ENCODE measurements at regions not wholly inside any gene's neighbourhood (a gene's known extent, or its start where the extent isn't known, plus 50 kb on each side); places are given as distances from the start of the nearest gene placed in this dataset.

DNA sequence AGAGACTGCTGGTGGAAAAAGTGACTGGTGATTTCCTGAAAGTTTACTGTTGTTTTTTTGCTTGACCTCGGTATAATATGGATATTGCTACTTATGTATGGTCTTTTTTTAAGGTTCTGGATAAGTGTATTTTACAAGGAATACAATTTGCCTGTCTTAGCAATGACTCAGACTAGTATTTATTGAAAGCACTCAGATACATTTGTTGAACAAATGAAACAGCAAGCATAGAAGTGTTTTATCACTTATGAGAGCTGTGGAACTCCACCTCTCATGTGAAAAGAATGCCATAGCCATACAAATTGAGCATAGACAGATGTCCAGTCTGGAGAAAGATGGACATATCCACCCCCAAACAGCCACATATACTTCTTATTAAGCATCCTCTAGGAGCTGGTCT is 340.4 kb upstream of the FBXO33 start:
- H3K4me1 Mint-ChIP-seq: no peaks in the 10 kb centered on the region

DNA sequence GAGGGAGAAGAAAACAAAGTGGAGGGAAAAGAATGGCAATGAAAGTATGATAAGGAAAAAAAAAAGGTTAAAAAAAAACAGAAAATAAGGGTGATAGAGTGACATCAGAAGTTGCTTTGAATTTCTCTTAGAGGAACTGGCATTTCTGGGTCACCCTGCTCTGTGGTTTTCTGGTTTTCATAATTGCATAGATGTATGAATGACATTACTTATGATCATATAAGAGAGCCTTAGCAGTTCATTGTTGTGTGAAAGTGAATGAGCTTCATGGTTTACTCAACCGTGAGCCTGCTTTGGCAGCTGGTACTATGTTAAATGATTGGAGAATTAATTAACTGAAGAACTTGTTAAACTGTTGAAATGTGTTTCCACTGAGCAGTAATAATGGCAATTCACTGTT is 336.4 kb upstream of the FBXO33 start:
- H3K27ac Mint-ChIP-seq: no peak overlapping the region
- no peak overlapping the region for H3K4me3 Mint-ChIP-seq
- no peak for DNase-seq
- H3K36me3 Mint-ChIP-seq (ENCODE audit: low read depth): no peaks in the 10 kb centered on the region
- H3K4me1 Mint-ChIP-seq: no peaks in the 10 kb centered on the region
- TF ChIP-seq, protein P1, sequence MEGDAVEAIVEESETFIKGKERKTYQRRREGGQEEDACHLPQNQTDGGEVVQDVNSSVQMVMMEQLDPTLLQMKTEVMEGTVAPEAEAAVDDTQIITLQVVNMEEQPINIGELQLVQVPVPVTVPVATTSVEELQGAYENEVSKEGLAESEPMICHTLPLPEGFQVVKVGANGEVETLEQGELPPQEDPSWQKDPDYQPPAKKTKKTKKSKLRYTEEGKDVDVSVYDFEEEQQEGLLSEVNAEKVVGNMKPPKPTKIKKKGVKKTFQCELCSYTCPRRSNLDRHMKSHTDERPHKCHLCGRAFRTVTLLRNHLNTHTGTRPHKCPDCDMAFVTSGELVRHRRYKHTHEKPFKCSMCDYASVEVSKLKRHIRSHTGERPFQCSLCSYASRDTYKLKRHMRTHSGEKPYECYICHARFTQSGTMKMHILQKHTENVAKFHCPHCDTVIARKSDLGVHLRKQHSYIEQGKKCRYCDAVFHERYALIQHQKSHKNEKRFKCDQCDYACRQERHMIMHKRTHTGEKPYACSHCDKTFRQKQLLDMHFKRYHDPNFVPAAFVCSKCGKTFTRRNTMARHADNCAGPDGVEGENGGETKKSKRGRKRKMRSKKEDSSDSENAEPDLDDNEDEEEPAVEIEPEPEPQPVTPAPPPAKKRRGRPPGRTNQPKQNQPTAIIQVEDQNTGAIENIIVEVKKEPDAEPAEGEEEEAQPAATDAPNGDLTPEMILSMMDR (IDR thresholded peaks at IDR 0.05): no peak
- no peaks in the 10 kb centered on the region for H3K27me3 Mint-ChIP-seq (ENCODE audit: low read depth, poor library complexity)
- H3K9me3 Mint-ChIP-seq: no peaks in the 10 kb centered on the region

More for the DNA sequence above, 340.4 kb upstream of the FBXO33 start:
- H3K27me3 Mint-ChIP-seq (ENCODE audit: low read depth, poor library complexity): no peaks in the 10 kb centered on the region
- H3K9me3 Mint-ChIP-seq: peaks cover 8% of the 10 kb centered on the region
- H3K4me3 Mint-ChIP-seq: no peak overlapping the region
- TF ChIP-seq, protein P1 (IDR thresholded peaks at IDR 0.05): no peak
- DNase-seq: no peak
- no peaks in the 10 kb centered on the region for H3K36me3 Mint-ChIP-seq (ENCODE audit: low read depth)
- no peak overlapping the region for H3K27ac Mint-ChIP-seq

DNA sequence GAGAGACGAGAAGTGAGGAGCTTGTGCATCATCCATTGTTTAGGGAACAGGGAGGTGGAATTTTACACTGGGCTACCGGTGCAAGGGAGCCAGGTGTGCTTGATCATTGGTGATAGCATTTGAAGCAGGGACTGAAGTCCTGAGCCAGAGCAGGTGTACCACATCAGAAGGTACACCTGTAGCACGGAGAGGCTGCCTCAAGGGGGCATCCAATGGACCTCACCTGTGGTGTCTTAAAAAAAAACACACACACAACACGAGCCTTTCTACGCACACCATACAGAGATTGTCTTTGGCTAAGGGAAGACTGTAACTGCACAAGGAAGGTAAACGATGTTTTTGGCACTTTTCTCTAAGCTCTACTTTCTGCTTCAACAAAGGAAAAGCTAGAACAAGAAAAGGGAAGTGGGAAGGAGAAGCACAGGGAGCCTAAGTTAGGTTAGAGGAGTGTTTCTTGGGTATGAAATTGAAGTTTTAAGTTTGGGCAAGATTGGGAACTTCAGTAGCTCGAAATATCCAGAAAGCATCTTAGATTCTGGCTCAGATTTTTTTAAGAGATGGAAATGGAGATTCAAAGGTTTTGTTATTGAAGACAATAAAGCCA is 334.3 kb upstream of the FBXO33 start:
- Mint-ChIP-seq H3K27me3 (ENCODE audit: low read depth, poor library complexity) (no peaks in the 10 kb centered on the region), H3K36me3 (ENCODE audit: low read depth) (no peaks in the 10 kb centered on the region), H3K4me1 (peaks cover 6% of the 10 kb centered on the region), H3K9me3 (no peaks in the 10 kb centered on the region), H3K27ac (no peak overlapping the region), H3K4me3 (no peak overlapping the region)
- TF ChIP-seq, protein P1 (IDR thresholded peaks at IDR 0.05): no peak
- DNase-seq: no peak

DNA sequence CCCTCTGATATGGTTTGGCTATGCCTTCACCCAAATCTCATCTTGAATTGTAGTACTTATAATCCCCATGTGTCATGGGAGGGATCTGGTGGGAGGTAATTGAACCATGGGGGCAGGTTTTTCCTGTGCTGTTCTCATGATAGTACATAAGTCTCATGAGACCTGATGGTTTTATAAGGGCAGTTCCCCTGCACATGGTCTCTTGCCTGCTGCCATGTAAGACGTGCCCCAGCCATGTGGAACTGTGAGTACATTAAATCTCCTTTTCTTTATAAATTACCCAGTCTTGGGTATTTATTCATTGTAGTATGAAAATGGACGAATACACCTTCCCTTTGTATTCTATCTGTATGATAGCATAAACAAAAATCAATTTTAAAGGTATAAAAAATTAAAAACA is 333.4 kb upstream of the FBXO33 start:
- peaks cover 6% of the 10 kb centered on the region for H3K4me1 Mint-ChIP-seq
- TF ChIP-seq, protein P1 (IDR thresholded peaks at IDR 0.05): no peak
- no peak overlapping the region for H3K4me3 Mint-ChIP-seq
- no peaks in the 10 kb centered on the region for H3K9me3 Mint-ChIP-seq
- H3K27me3 Mint-ChIP-seq (ENCODE audit: low read depth, poor library complexity): no peaks in the 10 kb centered on the region
- DNase-seq: no peak
- H3K27ac Mint-ChIP-seq: no peak overlapping the region
- H3K36me3 Mint-ChIP-seq (ENCODE audit: low read depth): no peaks in the 10 kb centered on the region

DNA sequence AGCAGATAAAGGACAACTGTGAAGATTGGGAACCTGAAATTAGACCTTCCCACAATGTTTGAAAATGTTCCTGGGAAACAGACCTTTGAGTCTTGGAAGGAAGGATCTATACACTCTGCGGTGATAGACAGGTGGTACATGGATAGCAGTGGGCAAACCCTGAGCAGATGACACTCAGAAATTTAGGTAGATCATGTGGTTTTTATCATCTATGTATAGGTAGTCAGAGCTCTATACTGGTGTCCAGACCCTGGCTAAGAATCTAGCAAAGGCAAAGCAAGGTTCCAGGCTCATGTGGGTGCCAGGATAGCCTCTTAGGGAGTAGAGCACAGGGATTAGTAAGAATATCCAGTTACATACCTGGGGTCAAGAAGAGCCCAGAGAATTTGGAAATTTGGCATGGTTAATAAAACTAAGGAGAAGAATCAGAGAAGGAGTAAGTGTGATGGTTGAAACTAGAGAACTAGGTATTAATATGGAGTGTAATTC is 331.2 kb upstream of the FBXO33 start:
- TF ChIP-seq, protein P1 (IDR thresholded peaks at IDR 0.05): no peak
- no peaks in the 10 kb centered on the region for H3K9me3 Mint-ChIP-seq

More for the DNA sequence above, 331.2 kb upstream of the FBXO33 start:
- Mint-ChIP-seq H3K27me3 (ENCODE audit: low read depth, poor library complexity) (no peaks in the 10 kb centered on the region), H3K27ac (peak overlapping the region; percentile 41), H3K4me3 (no peak overlapping the region), H3K36me3 (ENCODE audit: low read depth) (no peaks in the 10 kb centered on the region), H3K4me1 (peaks cover 6% of the 10 kb centered on the region)
- no peak for DNase-seq
